DOHH2 (cell line): ENCODE measurements at regions not wholly inside any gene's neighbourhood (a gene's known extent, or its start where the extent isn't known, plus 50 kb on each side); places are given as distances from the start of the nearest gene placed in this dataset.
"Not testable (repeated sequence)": the region's sequence is repeated elsewhere in the genome, so short reads cannot be mapped to it uniquely, and the experiment has no call there.

Experiments
- H3F3A ChIP-seq: fragments of 200-600 bp; sonication (generic), shearing (Covaris generic); 2 replicates; pipeline ENCODE4 v1.6.0; 2016; ENCODE audit warnings: antibody characterized with exemption, mild to moderate bottlenecking; ENCODE audit not compliant: control insufficient read depth, insufficient read depth
- H3K27ac ChIP-seq: fragments of 200-600 bp; sonication (generic); 2 replicates; pipeline ENCODE4 v1.5.1; 2014; ENCODE audit warnings: low read depth, mild to moderate bottlenecking, low read length, moderate library complexity
- H3K27me3 ChIP-seq: fragments of 200-600 bp; sonication (generic); 2 replicates; pipeline ENCODE4 v1.6.1; 2014; ENCODE audit warnings: mild to moderate bottlenecking, low read length, mixed read lengths; ENCODE audit not compliant: control insufficient read depth
- H3K36me3 ChIP-seq: fragments of 200-600 bp; sonication (generic); 2 replicates; pipeline ENCODE4 v1.6.1; 2014; ENCODE audit warnings: mild to moderate bottlenecking, low read length, moderate library complexity, mixed read lengths; ENCODE audit not compliant: control insufficient read depth
- H3K4me1 ChIP-seq: fragments of 200-600 bp; sonication (generic); 2 replicates; pipeline ENCODE4 v1.6.1; 2014; ENCODE audit warnings: mild to moderate bottlenecking, low read length, mixed read lengths; ENCODE audit not compliant: control insufficient read depth
- H3K4me2 ChIP-seq: fragments of 200-600 bp; sonication (generic); 2 replicates; pipeline ENCODE4 v1.6.0; 2014; ENCODE audit warnings: mild to moderate bottlenecking, low read length, moderate library complexity
- H3K4me3 ChIP-seq: fragments of 200-600 bp; sonication (generic); 2 replicates; pipeline ENCODE4 v1.5.1; 2014; ENCODE audit warnings: mild to moderate bottlenecking, low read length, mixed read lengths
- H3K79me2 ChIP-seq: fragments of 200-600 bp; sonication (generic); 2 replicates; pipeline ENCODE4 v1.6.1; 2014; ENCODE audit warnings: mild to moderate bottlenecking, low read length, mixed read lengths; ENCODE audit not compliant: control insufficient read depth
- H3K9me2 ChIP-seq: fragments of 200-600 bp; sonication (generic); replicated peaks from 2 replicates; pipeline ENCODE4 v1.6.1; 2014; ENCODE audit warnings: mild to moderate bottlenecking, low read length, mixed read lengths; ENCODE audit not compliant: control insufficient read depth
- H3K9me3 ChIP-seq: fragments of 200-600 bp; sonication (generic); 2 replicates; pipeline ENCODE4 v1.6.1; 2014; ENCODE audit warnings: antibody characterized with exemption, low read length, mixed read lengths; ENCODE audit not compliant: control insufficient read depth, insufficient read depth
- H4K20me1 ChIP-seq: fragments of 200-600 bp; sonication (generic); 2 replicates; pipeline ENCODE4 v1.6.0; 2014; ENCODE audit warnings: low read depth, mild to moderate bottlenecking, antibody characterized with exemption, low read length, moderate library complexity; ENCODE audit not compliant: control insufficient read depth, insufficient read depth
- CTCF ChIP-seq: fragments of 200-600 bp; sonication (generic); IDR thresholded peaks from one replicate; pipeline ENCODE4 v1.5.1; 2014; ENCODE audit warnings: antibody characterized with exemption, mild to moderate bottlenecking, low read depth, low read length; ENCODE audit not compliant: poor library complexity, severe bottlenecking
- EZH2phosphoT487 ChIP-seq: fragments of 200-600 bp; sonication (generic); IDR thresholded peaks from 2 replicates; pipeline ENCODE4 v1.6.1; 2017; ENCODE audit warnings: borderline replicate concordance, mild to moderate bottlenecking, antibody characterized with exemption, low read length, moderate library complexity, mixed read lengths

DNA sequence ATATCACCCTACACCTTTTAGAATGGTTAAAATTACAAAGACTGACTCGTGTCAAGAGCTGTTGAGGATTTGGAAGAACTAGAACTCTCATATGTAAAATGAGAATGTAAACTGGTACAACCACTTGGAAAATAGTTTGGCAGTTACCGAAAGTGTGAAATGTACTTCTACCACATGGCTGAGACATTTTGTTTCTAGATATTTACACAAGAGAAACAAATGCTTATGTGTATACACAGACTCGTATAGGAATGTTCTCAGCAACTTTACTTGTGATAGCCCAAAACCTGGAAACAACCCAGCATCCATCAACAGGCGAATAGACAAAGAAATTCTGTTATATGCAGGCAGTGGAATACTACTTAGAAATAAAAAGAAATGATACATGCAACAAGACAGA lies 103.0 kb downstream of the BRMS1L start:
- no peak overlapping the region for H3K4me3 ChIP-seq
- H3K4me2 ChIP-seq = no peak overlapping the region
- H3K27ac ChIP-seq = no peak overlapping the region
- no peaks in the 10 kb centered on the region for H4K20me1 ChIP-seq
- peaks cover 3% of the 10 kb centered on the region; the same call in 1 of the 2 replicates for H3K4me1 ChIP-seq
- no peaks in the 10 kb centered on the region for H3K79me2 ChIP-seq
- peaks cover 4% of the 10 kb centered on the region; the same call in 1 of the 2 replicates for H3K27me3 ChIP-seq
- no peaks in the 10 kb centered on the region for H3K36me3 ChIP-seq
- H3K9me2 ChIP-seq = no peaks in the 10 kb centered on the region
- no peaks in the 10 kb centered on the region for H3K9me3 ChIP-seq
- TF ChIP-seq EZH2phosphoT487 = no peak
- no peak for TF ChIP-seq CTCF
- H3F3A ChIP-seq = no peaks in the 10 kb centered on the region

GRCh38 chr14:35927727-35928126 lies 101.6 kb downstream of the BRMS1L start:
- TF ChIP-seq CTCF (no peak), EZH2phosphoT487 (no peak)
- H3K9me2 ChIP-seq = no peaks in the 10 kb centered on the region

DNA sequence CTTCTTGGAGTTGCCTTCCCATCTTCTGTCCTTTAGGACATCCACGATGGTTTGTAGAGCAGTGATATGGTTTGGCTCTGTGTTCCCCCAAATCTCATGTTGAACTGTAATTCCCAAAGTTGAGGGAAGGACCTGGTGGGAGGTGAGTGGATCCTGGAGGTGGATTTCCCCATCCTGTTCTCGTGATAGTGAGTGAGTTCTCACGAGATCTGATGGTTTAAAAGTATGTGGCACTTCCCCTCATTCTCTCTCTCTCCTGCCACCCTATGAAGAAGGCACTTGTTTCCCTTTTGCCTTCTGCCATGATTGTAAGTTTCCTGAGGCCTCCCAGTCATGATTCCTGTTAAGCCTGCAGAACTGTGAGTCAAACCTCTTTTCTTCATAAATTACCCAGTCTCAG lies 99.2 kb downstream of the BRMS1L start:
- no peak overlapping the region for H3K27ac ChIP-seq
- no peaks in the 10 kb centered on the region for H3K9me2 ChIP-seq
- H3K4me2 ChIP-seq = no peak overlapping the region
- no peaks in the 10 kb centered on the region for H3K36me3 ChIP-seq
- no peaks in the 10 kb centered on the region for H3F3A ChIP-seq
- no peaks in the 10 kb centered on the region for H3K4me1 ChIP-seq
- H3K9me3 ChIP-seq = no peaks in the 10 kb centered on the region
- TF ChIP-seq EZH2phosphoT487 (no peak), CTCF (no peak)
- H3K27me3 ChIP-seq = peaks cover 4% of the 10 kb centered on the region; the same call in 1 of the 2 replicates
- H4K20me1 ChIP-seq = no peaks in the 10 kb centered on the region
- no peaks in the 10 kb centered on the region for H3K79me2 ChIP-seq
- H3K4me3 ChIP-seq = no peak overlapping the region

More at GRCh38 chr14:35927727-35928126, 101.6 kb downstream of the BRMS1L start:
- H3F3A ChIP-seq = no peaks in the 10 kb centered on the region
- no peak overlapping the region for H3K27ac ChIP-seq
- H3K36me3 ChIP-seq = no peaks in the 10 kb centered on the region
- H4K20me1 ChIP-seq = no peaks in the 10 kb centered on the region
- H3K79me2 ChIP-seq = no peaks in the 10 kb centered on the region
- peaks cover under 1% of the 10 kb centered on the region; the same call in 1 of the 2 replicates for H3K4me1 ChIP-seq
- no peak overlapping the region for H3K4me3 ChIP-seq
- H3K4me2 ChIP-seq = no peak overlapping the region
- peaks cover 4% of the 10 kb centered on the region; the same call in 1 of the 2 replicates for H3K27me3 ChIP-seq
- H3K9me3 ChIP-seq = no peaks in the 10 kb centered on the region

DNA sequence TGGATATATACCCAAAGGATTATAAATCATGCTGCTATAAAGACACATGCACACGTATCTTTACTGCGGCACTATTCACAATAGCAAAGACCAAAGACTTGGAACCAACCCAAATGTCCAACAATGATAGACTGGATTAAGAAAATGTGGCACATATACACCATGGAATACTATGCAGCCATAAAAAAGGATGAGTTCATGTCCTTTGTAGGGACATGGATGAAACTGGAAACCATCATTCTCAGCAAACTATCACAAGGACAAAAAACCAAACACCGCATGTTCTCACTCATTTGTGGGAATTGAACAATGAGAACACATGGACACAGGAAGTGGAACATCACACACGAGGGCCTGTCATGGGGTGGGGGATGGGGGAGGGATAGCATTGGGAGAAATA lies 96.5 kb downstream of the BRMS1L start:
- H3K4me2 ChIP-seq, H3K27ac ChIP-seq, H4K20me1 ChIP-seq, H3K4me1 ChIP-seq, H3K9me2 ChIP-seq, H3K27me3 ChIP-seq, H3K79me2 ChIP-seq, H3F3A ChIP-seq, H3K36me3 ChIP-seq, H3K9me3 ChIP-seq, H3K4me3 ChIP-seq: not testable (repeated sequence)
